SK-N-SH treated with all-trans-retinoic acid at 6 μM for 48 hours (cell line): ENCODE measurements at regions not wholly inside any gene's neighbourhood (a gene's known extent, or its start where the extent isn't known, plus 50 kb on each side); places are given as distances from the start of the nearest gene placed in this dataset.

Experiments used
- ARNTL ChIP-seq: fragments of 450-650 bp; formaldehyde crosslinking; IDR thresholded peaks from 2 replicates; pipeline ENCODE4 v1.5.0; 2020; ENCODE audit warnings: low read depth, mild to moderate bottlenecking, moderate library complexity, borderline replicate concordance
- BACH2 ChIP-seq: fragments of 250-450 bp; sonication (Bioruptor Pico); IDR thresholded peaks from 2 replicates; pipeline ENCODE4 v1.9.0; 2021; ENCODE audit warnings: mild to moderate bottlenecking, borderline replicate concordance
- CSRNP3 ChIP-seq: fragments of 250-450 bp; sonication (Bioruptor Pico); IDR thresholded peaks from 2 replicates; pipeline ENCODE4 v1.5.1; 2021; ENCODE audit warnings: mild to moderate bottlenecking, moderate library complexity
- ISL1 ChIP-seq: fragments of 250-450 bp; sonication (Bioruptor Pico); IDR thresholded peaks from 2 replicates; pipeline ENCODE4 v2.1.2; 2022; ENCODE audit warnings: mild to moderate bottlenecking, moderate library complexity
- TCF4 ChIP-seq: fragments of 250-450 bp; sonication (Bioruptor Pico); IDR thresholded peaks from 2 replicates; pipeline ENCODE4 v1.8.0; 2021; ENCODE audit warnings: mild to moderate bottlenecking, moderate library complexity, borderline replicate concordance
- TSHZ2 ChIP-seq: fragments of 250-450 bp; sonication (Bioruptor Pico); IDR thresholded peaks from 2 replicates; pipeline ENCODE4 v1.5.0; 2020; ENCODE audit warnings: mild to moderate bottlenecking, moderate library complexity
- ZC3H10 ChIP-seq: fragments of 250-450 bp; sonication (Bioruptor Pico); IDR thresholded peaks from 2 replicates; pipeline ENCODE4 v1.5.1; 2021; ENCODE audit warnings: mild to moderate bottlenecking, moderate library complexity
- ZFP3 ChIP-seq: fragments of 250-450 bp; sonication (Bioruptor Pico); IDR thresholded peaks from 2 replicates; pipeline ENCODE4 v1.5.0; 2020; ENCODE audit warnings: mild to moderate bottlenecking, moderate library complexity
- ZFP30 ChIP-seq: fragments of 450-650 bp; formaldehyde crosslinking; IDR thresholded peaks from 2 replicates; pipeline ENCODE4 v1.5.0; 2022; ENCODE audit warnings: mild to moderate bottlenecking, moderate library complexity

GRCh38 chr9:108209132-108209685 is 646.6 kb downstream of the ACTL7B start:
- TF ChIP-seq ZFP3 (CRISPR knock-in tag) (no peak), ARNTL (no peak), TSHZ2 (CRISPR knock-in tag) (no peak), CSRNP3 (no peak), ZFP30 (no peak), ISL1 (CRISPR knock-in tag) (no peak), TCF4 (no peak), ZC3H10 (CRISPR knock-in tag) (no peak), BACH2 (CRISPR knock-in tag) (no peak)
